ENCODE measurements at regions not wholly inside any gene's neighbourhood (a gene's known extent, or its start where the extent isn't known, plus 50 kb on each side); places are given as distances from the start of the nearest gene placed in this dataset.
"Not testable (repeated sequence)": the region's sequence is repeated elsewhere in the genome, so short reads cannot be mapped to it uniquely, and the experiment has no call there.

- TF ChIP-seq BACH2 (CRISPR knock-in tag; IDR thresholded peaks at IDR 0.05; ENCODE audit: borderline replicate concordance): no peak
- TF ChIP-seq TSHZ2 (CRISPR knock-in tag; IDR thresholded peaks at IDR 0.05): no peak
- no peak for ATAC-seq
Measured at GRCh38 chr11:123338266-123338800, 91.7 kb upstream of the GRAMD1B start.

GRCh38 chr11:123334925-123335324 lies 95.1 kb upstream of the GRAMD1B start:
- ATAC-seq: no peak
- TF ChIP-seq GLIS3 (CRISPR knock-in tag; IDR thresholded peaks at IDR 0.05): no peak
- no peak for TF ChIP-seq BACH2 (CRISPR knock-in tag; IDR thresholded peaks at IDR 0.05; ENCODE audit: borderline replicate concordance)
- no peak for TF ChIP-seq PATZ1 (CRISPR knock-in tag; IDR thresholded peaks at IDR 0.05; ENCODE audit: borderline replicate concordance)
- no peak for TF ChIP-seq TCF4 (CRISPR knock-in tag; IDR thresholded peaks at IDR 0.05; ENCODE audit: borderline replicate concordance)
- TF ChIP-seq ZC3H10 (CRISPR knock-in tag; IDR thresholded peaks at IDR 0.05): no peak
- no peak for TF ChIP-seq ZNF70 (CRISPR knock-in tag; IDR thresholded peaks at IDR 0.05)
- no peak for TF ChIP-seq ZNF565 (CRISPR knock-in tag; conservative IDR thresholded peaks at IDR 0.05; ENCODE audit: low read depth)
- no peak for TF ChIP-seq ESRRG (CRISPR knock-in tag; IDR thresholded peaks at IDR 0.05)
- TF ChIP-seq RARB (CRISPR knock-in tag; IDR thresholded peaks at IDR 0.05): no peak
- no peak for TF ChIP-seq SNAI2 (CRISPR knock-in tag; IDR thresholded peaks at IDR 0.05)
- no peak for TF ChIP-seq CSDC2 (CRISPR knock-in tag; IDR thresholded peaks at IDR 0.05)
- TF ChIP-seq CREB5 (CRISPR knock-in tag; IDR thresholded peaks at IDR 0.05; ENCODE audit: low read depth): no peak
- TF ChIP-seq CSRNP3 (CRISPR knock-in tag; IDR thresholded peaks at IDR 0.05): no peak
- TF ChIP-seq ZFP3 (CRISPR knock-in tag; IDR thresholded peaks at IDR 0.05): no peak
- no peak for TF ChIP-seq OSR1 (CRISPR knock-in tag; IDR thresholded peaks at IDR 0.05)
- TF ChIP-seq TOX (CRISPR knock-in tag; IDR thresholded peaks at IDR 0.05; ENCODE audit: borderline replicate concordance): no peak

GRCh38 chr11:123332577-123332976 lies 97.5 kb upstream of the GRAMD1B start:
- not testable (repeated sequence) for ATAC-seq

GRCh38 chr11:123330948-123331347 lies 99.1 kb upstream of the GRAMD1B start:
- TF ChIP-seq CREB5 (CRISPR knock-in tag; IDR thresholded peaks at IDR 0.05; ENCODE audit: low read depth) (no peak), TSHZ2 (CRISPR knock-in tag; IDR thresholded peaks at IDR 0.05) (no peak), ZNF70 (CRISPR knock-in tag; IDR thresholded peaks at IDR 0.05) (no peak), ZFP30 (CRISPR knock-in tag; IDR thresholded peaks at IDR 0.05) (no peak), CSRNP3 (CRISPR knock-in tag; IDR thresholded peaks at IDR 0.05) (no peak), OSR1 (CRISPR knock-in tag; IDR thresholded peaks at IDR 0.05) (no peak), TOX (CRISPR knock-in tag; IDR thresholded peaks at IDR 0.05; ENCODE audit: borderline replicate concordance) (no peak), BACH2 (CRISPR knock-in tag; IDR thresholded peaks at IDR 0.05; ENCODE audit: borderline replicate concordance) (no peak)
- no peak for ATAC-seq
